ENCODE measurements at regions not wholly inside any gene's neighbourhood (a gene's known extent, or its start where the extent isn't known, plus 50 kb on each side); places are given as distances from the start of the nearest gene placed in this dataset.

GRCh38 chr10:131751827-131752775 lies 148.7 kb upstream of the PPP2R2D start:
- Histone ChIP-seq H3K9ac (ENCODE audit: extremely low read depth, insufficient read length, low read length) (no peak overlapping the region), H3T11ph (ENCODE audit: low read length) (no peak overlapping the region), H3K23ac (ENCODE audit: insufficient read length, low read depth, low read length) (no peak overlapping the region), H3K14ac (ENCODE audit: insufficient read depth, low read length) (no peak overlapping the region), H4K91ac (ENCODE audit: insufficient read length, low read depth, low read length) (no peak overlapping the region), H4K5ac (ENCODE audit: insufficient read length, low read depth, low read length) (no peak overlapping the region), H3K4me2 (ENCODE audit: insufficient read depth, insufficient read length, low read length) (no peak overlapping the region), H4K20me1 (ENCODE audit: control insufficient read depth, insufficient read depth, insufficient read length) (no peaks in the 10 kb centered on the region), H3K27ac (ENCODE audit: insufficient read length, low read depth, low read length) (no peak overlapping the region), H3K4ac (ENCODE audit: low read depth, low read length) (no peak overlapping the region), H3K4me1 (ENCODE audit: insufficient read depth, low read length) (no peaks in the 10 kb centered on the region; the same call in 1 of the 2 replicates), H3K56ac (ENCODE audit: insufficient read length, low read depth, low read length) (no peak overlapping the region), H3K18ac (ENCODE audit: insufficient read length, low read depth, low read length) (no peak overlapping the region), H3K27me3 (ENCODE audit: insufficient read depth, low read length) (no peaks in the 10 kb centered on the region), H2BK12ac (ENCODE audit: insufficient read length, low read depth, low read length) (no peak overlapping the region), H3K9me3 (ENCODE audit: control insufficient read depth, low read depth, low read length) (no peaks in the 10 kb centered on the region), H2BK5ac (ENCODE audit: insufficient read length, low read length) (no peak overlapping the region), H2BK20ac (ENCODE audit: low read depth, low read length, poor library complexity, severe bottlenecking) (no peak overlapping the region), H4K8ac (replicated peaks; ENCODE audit: insufficient read length, low read depth, low read length) (no peak overlapping the region), H2AFZ (ENCODE audit: low read length) (no peak overlapping the region), H2AK5ac (ENCODE audit: insufficient read length, low read length) (no peak overlapping the region), H3K23me2 (ENCODE audit: insufficient read length, low read depth, low read length, poor library complexity, severe bottlenecking) (no peaks in the 10 kb centered on the region), H3K79me1 (ENCODE audit: insufficient read depth, low read depth, low read length, poor library complexity, severe bottlenecking) (no peaks in the 10 kb centered on the region), H3K79me2 (ENCODE audit: insufficient read depth, low read length) (no peaks in the 10 kb centered on the region), H2BK120ac (ENCODE audit: low read depth, low read length, poor library complexity, severe bottlenecking) (no peak overlapping the region), H2BK15ac (ENCODE audit: low read depth, low read length) (no peak overlapping the region)
- H3K27ac Mint-ChIP-seq, result peak overlapping the region in 1 of 3 experiments; percentile 76; a peak in 2 of 7 replicates
- no peaks in the 10 kb centered on the region for H3K9me3 Mint-ChIP-seq
- no CpG with 5 or more reads among the region's 24 CpGs for WGBS (ENCODE audit: extremely low coverage, insufficient read length, low lambda C conversion rate)
- no peaks in the 10 kb centered on the region; a peak in 1 of 7 replicates for H3K36me3 Mint-ChIP-seq (ENCODE audit: insufficient read depth in 1 of 3, low read depth in 3 of 3)
- H3K27me3 Mint-ChIP-seq (ENCODE audit: low read depth), result peaks cover 3% of the 10 kb centered on the region; the same call in 1 of the 2 replicates
- DNase-seq, result no peak
- TF ChIP-seq, protein P1, sequence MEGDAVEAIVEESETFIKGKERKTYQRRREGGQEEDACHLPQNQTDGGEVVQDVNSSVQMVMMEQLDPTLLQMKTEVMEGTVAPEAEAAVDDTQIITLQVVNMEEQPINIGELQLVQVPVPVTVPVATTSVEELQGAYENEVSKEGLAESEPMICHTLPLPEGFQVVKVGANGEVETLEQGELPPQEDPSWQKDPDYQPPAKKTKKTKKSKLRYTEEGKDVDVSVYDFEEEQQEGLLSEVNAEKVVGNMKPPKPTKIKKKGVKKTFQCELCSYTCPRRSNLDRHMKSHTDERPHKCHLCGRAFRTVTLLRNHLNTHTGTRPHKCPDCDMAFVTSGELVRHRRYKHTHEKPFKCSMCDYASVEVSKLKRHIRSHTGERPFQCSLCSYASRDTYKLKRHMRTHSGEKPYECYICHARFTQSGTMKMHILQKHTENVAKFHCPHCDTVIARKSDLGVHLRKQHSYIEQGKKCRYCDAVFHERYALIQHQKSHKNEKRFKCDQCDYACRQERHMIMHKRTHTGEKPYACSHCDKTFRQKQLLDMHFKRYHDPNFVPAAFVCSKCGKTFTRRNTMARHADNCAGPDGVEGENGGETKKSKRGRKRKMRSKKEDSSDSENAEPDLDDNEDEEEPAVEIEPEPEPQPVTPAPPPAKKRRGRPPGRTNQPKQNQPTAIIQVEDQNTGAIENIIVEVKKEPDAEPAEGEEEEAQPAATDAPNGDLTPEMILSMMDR (conservative IDR thresholded peaks at IDR 0.05), result no peak
- peaks cover 47 to 52% of the 10 kb centered on the region in 2 experiments for H3K4me1 Mint-ChIP-seq
- H3K4me3 Mint-ChIP-seq, result no peak overlapping the region; a peak in 1 of 5 replicates
